Astrocyte of the spinal cord (primary cell): ENCODE measurements at regions not wholly inside any gene's neighbourhood (a gene's known extent, or its start where the extent isn't known, plus 50 kb on each side); places are given as distances from the start of the nearest gene placed in this dataset.

ENCODE experiments used
- DNase-seq: peaks from one replicate; pipeline ENCODE4 v3.0.0; 2011; ENCODE audit warnings: low read depth, low spot score
- H3K4me3 ChIP-seq: 2 replicates; pipeline ENCODE4 v1.5.1; 2011; ENCODE audit warnings: low read depth, mild to moderate bottlenecking, low read length, moderate library complexity
- in situ Hi-C: cut with HindIII; loops from 2 replicates; pipeline ENCODE4 v1.10.0; 2017; ENCODE audit warnings: low sequenced_read_pairs
- TF ChIP-seq, protein P1 (sequence below): IDR thresholded peaks from 2 replicates; pipeline ENCODE4 v1.5.1; 2012; ENCODE audit warnings: low read depth, mild to moderate bottlenecking, low read length, inconsistent platforms

DNA sequence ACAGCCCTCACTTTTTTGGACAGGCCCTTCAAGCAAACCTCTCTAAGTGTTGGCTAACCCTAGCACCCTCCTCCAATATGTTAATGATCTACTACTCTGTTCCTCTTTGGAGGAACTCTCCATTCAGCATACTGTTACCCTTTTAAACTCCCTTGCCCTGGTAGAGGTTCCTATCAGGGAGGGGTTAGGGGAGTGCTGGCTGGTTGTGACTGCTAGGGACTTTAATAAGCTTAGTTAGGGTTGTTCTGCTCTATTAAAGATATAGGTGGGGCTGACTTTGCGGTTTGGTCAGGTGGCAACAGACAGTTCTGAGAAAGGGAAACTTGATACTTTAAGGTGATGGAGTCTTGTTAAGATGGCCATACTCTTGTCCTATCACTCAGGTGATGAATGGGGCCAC is 301.5 kb upstream of the FBXO33 start:
- in situ Hi-C loops: no loop called here
- DNase-seq: no peak
- TF ChIP-seq, protein P1, sequence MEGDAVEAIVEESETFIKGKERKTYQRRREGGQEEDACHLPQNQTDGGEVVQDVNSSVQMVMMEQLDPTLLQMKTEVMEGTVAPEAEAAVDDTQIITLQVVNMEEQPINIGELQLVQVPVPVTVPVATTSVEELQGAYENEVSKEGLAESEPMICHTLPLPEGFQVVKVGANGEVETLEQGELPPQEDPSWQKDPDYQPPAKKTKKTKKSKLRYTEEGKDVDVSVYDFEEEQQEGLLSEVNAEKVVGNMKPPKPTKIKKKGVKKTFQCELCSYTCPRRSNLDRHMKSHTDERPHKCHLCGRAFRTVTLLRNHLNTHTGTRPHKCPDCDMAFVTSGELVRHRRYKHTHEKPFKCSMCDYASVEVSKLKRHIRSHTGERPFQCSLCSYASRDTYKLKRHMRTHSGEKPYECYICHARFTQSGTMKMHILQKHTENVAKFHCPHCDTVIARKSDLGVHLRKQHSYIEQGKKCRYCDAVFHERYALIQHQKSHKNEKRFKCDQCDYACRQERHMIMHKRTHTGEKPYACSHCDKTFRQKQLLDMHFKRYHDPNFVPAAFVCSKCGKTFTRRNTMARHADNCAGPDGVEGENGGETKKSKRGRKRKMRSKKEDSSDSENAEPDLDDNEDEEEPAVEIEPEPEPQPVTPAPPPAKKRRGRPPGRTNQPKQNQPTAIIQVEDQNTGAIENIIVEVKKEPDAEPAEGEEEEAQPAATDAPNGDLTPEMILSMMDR: no peak
- H3K4me3 ChIP-seq: no peak overlapping the region

DNA sequence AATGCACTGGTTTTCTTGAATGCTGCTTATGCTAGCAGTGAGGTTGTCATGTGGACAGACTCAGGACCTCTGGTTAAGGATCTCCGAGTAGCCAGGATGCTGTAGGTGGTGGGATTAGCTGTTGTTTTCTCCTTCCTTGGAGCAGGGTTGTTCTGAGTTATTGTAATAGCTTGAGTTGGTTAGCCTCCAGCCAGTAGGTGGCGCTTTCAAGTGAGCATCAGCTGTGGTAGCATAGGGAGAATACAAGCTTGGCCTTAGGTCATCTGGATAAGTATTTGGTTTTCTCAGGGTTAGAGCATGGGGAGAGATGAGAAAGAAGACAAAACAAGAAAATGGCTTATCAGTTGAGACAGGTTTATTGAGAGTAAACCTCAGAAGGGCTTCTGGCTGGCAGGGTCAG is 299.7 kb upstream of the FBXO33 start:
- in situ Hi-C loops: no loop called here
- TF ChIP-seq, protein P1: peak; percentile 20
- DNase-seq: no peak
- no peak overlapping the region for H3K4me3 ChIP-seq

DNA sequence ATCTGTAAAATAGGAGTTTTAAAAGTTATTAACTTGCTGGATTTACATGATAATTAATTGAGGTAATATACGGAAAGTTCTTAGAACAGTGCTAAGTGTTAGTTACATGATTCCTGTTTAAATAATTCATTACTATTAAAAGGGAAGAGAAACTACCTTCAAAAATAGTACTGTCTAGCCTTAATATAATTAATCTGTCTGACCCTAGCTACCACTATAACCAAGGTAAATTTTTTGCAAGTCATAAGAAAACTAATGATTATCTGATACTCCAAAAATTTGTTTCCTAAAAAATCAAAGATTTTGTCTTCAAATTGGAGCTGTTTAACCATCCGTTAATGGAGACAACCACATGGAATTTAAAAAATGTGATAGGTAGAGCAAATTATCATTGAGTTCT is 294.3 kb upstream of the FBXO33 start:
- in situ Hi-C loops: no loop called here
- DNase-seq: no peak
- no peak overlapping the region for H3K4me3 ChIP-seq
- TF ChIP-seq, protein P1: no peak

DNA sequence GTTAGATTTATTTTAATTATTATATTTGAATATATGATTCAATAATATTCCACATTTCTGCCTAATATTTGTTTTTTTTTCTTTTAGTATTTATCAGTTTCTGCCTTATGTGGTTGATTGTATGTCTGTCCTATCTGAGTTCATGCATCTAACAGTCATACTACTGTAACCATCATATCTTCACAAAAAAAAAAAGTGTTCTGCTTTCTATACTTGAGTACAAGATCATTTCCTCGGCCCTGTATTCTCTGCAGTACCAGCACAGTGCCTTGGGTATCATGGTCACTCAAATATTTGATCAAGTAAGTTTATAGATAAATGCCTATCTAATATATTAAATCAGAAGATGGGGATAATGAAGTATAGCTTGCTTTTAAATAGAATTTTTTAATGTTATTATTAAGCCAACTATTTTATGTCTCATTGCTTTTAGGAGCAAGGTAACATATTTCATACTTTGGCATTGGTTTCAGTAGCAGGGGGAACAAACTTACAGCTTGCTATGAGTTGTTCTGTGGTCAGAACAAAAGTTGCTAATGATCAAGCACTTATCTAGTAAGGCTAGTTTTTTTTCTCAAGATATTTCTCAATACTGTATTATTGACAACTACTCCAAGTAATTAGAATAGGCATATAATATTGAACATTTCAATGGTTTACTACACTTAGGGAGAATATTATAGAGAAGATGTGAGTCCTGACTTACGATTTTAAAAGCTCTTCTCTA is 290.5 kb upstream of the FBXO33 start:
- TF ChIP-seq, protein P1: no peak
- in situ Hi-C loops: no loop called here
- no peak overlapping the region for H3K4me3 ChIP-seq
- DNase-seq: no peak

DNA sequence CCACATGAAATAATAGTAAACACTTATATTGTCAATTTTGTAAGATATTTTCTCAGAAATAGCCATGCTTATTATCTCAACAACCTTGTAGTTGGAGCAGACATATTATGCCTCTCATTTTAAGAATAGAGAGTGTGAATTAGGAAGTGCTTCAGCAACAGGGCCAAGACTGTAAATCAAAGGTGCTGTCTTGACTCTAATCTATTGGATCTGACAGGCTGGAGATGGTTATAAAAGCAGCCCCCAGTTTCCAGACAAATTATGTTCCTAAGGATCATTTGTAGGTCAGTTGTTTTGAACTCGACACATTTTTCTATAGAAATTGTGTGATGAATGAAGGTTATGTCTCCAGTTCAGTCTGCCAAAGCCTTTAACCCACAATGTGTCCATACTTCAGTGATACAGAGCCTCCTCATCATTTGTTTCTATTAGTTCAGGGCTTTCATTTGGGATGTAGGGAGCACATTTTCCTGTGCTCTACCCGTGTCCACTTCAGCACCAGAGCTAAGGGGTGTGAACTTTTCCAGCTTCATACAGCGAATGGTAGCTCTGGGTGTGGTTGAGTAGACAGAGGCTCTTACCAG is 284.8 kb upstream of the FBXO33 start:
- TF ChIP-seq, protein P1: no peak
- H3K4me3 ChIP-seq: no peak overlapping the region
- in situ Hi-C loops: no loop called here
- no peak for DNase-seq

DNA sequence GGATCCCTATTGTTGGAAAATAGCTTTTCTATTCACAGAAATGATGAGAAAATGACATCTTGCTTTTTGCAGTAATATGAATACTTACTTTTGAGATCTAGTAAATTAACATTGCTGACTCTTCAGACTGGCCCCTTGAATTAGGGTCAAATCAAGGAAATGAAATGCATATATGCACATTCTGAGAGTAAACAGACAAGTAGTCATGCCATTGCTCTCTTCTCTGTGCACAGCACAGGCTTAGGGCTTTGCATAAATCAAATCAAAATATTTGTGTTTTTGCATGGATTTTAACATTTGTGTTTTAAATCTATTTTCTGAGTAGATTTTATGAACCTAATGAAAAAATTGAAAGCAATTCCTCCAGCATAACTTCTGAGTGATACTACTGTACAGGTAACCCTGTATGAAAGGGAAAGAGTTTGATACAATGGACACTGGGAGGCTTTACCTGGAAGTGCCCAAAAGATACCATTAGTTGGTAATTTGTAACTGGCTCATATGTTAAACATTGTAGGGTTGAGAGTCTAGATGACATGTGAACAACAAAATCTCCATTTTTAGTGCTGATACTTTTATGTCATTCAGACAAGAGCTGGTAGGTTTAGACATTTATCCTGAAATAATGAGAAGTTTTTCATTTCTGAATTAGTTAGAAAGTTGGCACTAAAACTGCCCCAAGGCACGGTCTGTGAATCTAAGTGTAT is 280.2 kb upstream of the FBXO33 start:
- DNase-seq: no peak
- H3K4me3 ChIP-seq: no peak overlapping the region
- TF ChIP-seq, protein P1: no peak
- in situ Hi-C loops: no loop called here
